K562 (cell line): ENCODE measurements at regions not wholly inside any gene's neighbourhood (a gene's known extent, or its start where the extent isn't known, plus 50 kb on each side); places are given as distances from the start of the nearest gene placed in this dataset.

Experiments used
- CBFB ChIP-seq: sonication (generic); formaldehyde crosslinking; IDR thresholded peaks from 2 replicates; pipeline ENCODE4 v1.4.0; 2020; ENCODE audit warnings: mild to moderate bottlenecking, missing genetic modification reagents
- CEBPG ChIP-seq, 3 experiments: fragments of 200-800 bp in 1 of 3; sonication (Bioruptor generic) in 1 of 3; sonication (generic) in 1 of 3; formaldehyde crosslinking in 1 of 3; IDR thresholded peaks in 2 of 3; conservative IDR thresholded peaks in 1 of 3; 2 replicates each; pipeline versions ENCODE4 v1.6.1 to v1.8.0; 2016 to 2022; ENCODE audit warnings: missing compliant biosample characterization in 2 of 3, missing genetic modification characterization in 2 of 3, mild to moderate bottlenecking in 1 of 3, missing genetic modification reagents in 1 of 3
- ELF2 ChIP-seq: fragments of 250-450 bp; sonication (Bioruptor Pico); IDR thresholded peaks from 2 replicates; pipeline ENCODE4 v1.5.0; 2021; ENCODE audit warnings: mild to moderate bottlenecking
- ELK1 ChIP-seq: sonication (generic); formaldehyde crosslinking; IDR thresholded peaks from 2 replicates; pipeline ENCODE4 v1.8.1; 2022; ENCODE audit warnings: missing genetic modification reagents
- HMGXB4 ChIP-seq: sonication (generic); formaldehyde crosslinking; IDR thresholded peaks from 2 replicates; pipeline ENCODE4 v1.8.1; 2023; ENCODE audit warnings: mild to moderate bottlenecking, missing genetic modification reagents
- MYC ChIP-seq, 2 experiments: fragments of 250-450 bp in 1 of 2; sonication (Bioruptor Pico) in 1 of 2; IDR thresholded peaks; 2 replicates each; pipeline versions ENCODE4 v1.5.1 to v1.6.1; 2012 to 2021; ENCODE audit warnings: low read depth in 2 of 2, borderline replicate concordance in 1 of 2, improper control_type of control experiment in 1 of 2, low read length in 1 of 2, mild to moderate bottlenecking in 1 of 2, moderate library complexity in 1 of 2
- NR0B1 ChIP-seq: fragments of 450-650 bp; IDR thresholded peaks from one replicate; pipeline ENCODE4 v1.6.1; 2018; ENCODE audit warnings: mild to moderate bottlenecking, moderate library complexity; ENCODE audit not compliant: partially characterized antibody
- RBFOX2 ChIP-seq: fragments of 200-400 bp; formaldehyde crosslinking; IDR thresholded peaks from 2 replicates; pipeline ENCODE4 v1.6.1; 2017; ENCODE audit warnings: low read depth, mild to moderate bottlenecking, low read length, moderate library complexity
- RBM17 ChIP-seq: fragments of 200-400 bp; formaldehyde crosslinking; IDR thresholded peaks from 2 replicates; pipeline ENCODE4 v1.6.1; 2017; ENCODE audit warnings: low read depth, mild to moderate bottlenecking, low read length, borderline replicate concordance
- SMAD4 ChIP-seq: fragments of 250-450 bp; sonication (Bioruptor Pico); conservative IDR thresholded peaks from 2 replicates; pipeline ENCODE4 v1.8.0; 2021; ENCODE audit warnings: inconsistent platforms, mild to moderate bottlenecking, moderate library complexity
- ZNF134 ChIP-seq: fragments of 250-450 bp; sonication (Bioruptor Pico); conservative IDR thresholded peaks from 2 replicates; pipeline ENCODE4 v1.4.0; 2020
- ZNF217 ChIP-seq: sonication (generic); formaldehyde crosslinking; IDR thresholded peaks from 2 replicates; pipeline ENCODE4 v1.8.0; 2022; ENCODE audit warnings: mild to moderate bottlenecking, missing genetic modification reagents
- ZNF707 ChIP-seq: fragments of 250-450 bp; sonication (Bioruptor Pico); conservative IDR thresholded peaks from 2 replicates; pipeline ENCODE4 v1.8.0; 2022; ENCODE audit warnings: inconsistent platforms, mild to moderate bottlenecking, moderate library complexity
- TF ChIP-seq, protein P1 (sequence below): fragments of 450-650 bp; IDR thresholded peaks from 2 replicates; pipeline ENCODE4 v1.6.1; 2017; ENCODE audit warnings: antibody characterized with exemption, mild to moderate bottlenecking
- TF ChIP-seq, protein P2 (sequence below): sonication (generic); formaldehyde crosslinking; IDR thresholded peaks from 2 replicates; pipeline ENCODE4 v1.8.0; 2022; ENCODE audit warnings: mild to moderate bottlenecking, missing genetic modification reagents

GRCh38 chr7:138363721-138364120 is 96.3 kb upstream of the TRIM24 start (continued):
- TF ChIP-seq HMGXB4, result no peak
- TF ChIP-seq ZNF217 (CRISPR knock-in tag), result no peak
- no peak for TF ChIP-seq RBFOX2
- TF ChIP-seq, protein P1, sequence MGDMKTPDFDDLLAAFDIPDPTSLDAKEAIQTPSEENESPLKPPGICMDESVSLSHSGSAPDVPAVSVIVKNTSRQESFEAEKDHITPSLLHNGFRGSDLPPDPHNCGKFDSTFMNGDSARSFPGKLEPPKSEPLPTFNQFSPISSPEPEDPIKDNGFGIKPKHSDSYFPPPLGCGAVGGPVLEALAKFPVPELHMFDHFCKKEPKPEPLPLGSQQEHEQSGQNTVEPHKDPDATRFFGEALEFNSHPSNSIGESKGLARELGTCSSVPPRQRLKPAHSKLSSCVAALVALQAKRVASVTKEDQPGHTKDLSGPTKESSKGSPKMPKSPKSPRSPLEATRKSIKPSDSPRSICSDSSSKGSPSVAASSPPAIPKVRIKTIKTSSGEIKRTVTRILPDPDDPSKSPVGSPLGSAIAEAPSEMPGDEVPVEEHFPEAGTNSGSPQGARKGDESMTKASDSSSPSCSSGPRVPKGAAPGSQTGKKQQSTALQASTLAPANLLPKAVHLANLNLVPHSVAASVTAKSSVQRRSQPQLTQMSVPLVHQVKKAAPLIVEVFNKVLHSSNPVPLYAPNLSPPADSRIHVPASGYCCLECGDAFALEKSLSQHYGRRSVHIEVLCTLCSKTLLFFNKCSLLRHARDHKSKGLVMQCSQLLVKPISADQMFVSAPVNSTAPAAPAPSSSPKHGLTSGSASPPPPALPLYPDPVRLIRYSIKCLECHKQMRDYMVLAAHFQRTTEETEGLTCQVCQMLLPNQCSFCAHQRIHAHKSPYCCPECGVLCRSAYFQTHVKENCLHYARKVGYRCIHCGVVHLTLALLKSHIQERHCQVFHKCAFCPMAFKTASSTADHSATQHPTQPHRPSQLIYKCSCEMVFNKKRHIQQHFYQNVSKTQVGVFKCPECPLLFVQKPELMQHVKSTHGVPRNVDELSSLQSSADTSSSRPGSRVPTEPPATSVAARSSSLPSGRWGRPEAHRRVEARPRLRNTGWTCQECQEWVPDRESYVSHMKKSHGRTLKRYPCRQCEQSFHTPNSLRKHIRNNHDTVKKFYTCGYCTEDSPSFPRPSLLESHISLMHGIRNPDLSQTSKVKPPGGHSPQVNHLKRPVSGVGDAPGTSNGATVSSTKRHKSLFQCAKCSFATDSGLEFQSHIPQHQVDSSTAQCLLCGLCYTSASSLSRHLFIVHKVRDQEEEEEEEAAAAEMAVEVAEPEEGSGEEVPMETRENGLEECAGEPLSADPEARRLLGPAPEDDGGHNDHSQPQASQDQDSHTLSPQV, result peak; percentile 97
- no peak for TF ChIP-seq NR0B1
- TF ChIP-seq, protein P2, sequence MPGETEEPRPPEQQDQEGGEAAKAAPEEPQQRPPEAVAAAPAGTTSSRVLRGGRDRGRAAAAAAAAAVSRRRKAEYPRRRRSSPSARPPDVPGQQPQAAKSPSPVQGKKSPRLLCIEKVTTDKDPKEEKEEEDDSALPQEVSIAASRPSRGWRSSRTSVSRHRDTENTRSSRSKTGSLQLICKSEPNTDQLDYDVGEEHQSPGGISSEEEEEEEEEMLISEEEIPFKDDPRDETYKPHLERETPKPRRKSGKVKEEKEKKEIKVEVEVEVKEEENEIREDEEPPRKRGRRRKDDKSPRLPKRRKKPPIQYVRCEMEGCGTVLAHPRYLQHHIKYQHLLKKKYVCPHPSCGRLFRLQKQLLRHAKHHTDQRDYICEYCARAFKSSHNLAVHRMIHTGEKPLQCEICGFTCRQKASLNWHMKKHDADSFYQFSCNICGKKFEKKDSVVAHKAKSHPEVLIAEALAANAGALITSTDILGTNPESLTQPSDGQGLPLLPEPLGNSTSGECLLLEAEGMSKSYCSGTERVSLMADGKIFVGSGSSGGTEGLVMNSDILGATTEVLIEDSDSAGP, result no peak
- peak; percentile 62 for TF ChIP-seq SMAD4 (CRISPR knock-in tag)
- TF ChIP-seq RBM17, result no peak
- TF ChIP-seq ZNF134, result no peak
- TF ChIP-seq ZNF707, result no peak
- no peak for TF ChIP-seq CBFB (CRISPR knock-in tag)
- no peak for TF ChIP-seq ELF2 (CRISPR knock-in tag)
- TF ChIP-seq CEBPG (CRISPR knock-in tag; IDR thresholded peaks at IDR 0.05), result no peak
- TF ChIP-seq CEBPG (tag; conservative IDR thresholded peaks at IDR 0.05 in 1 of 2, IDR thresholded peaks at IDR 0.05 in 1 of 2), result no peak
- TF ChIP-seq MYC (IDR thresholded peaks at IDR 0.05; ENCODE audit: low read depth, low read length), result no peak
- TF ChIP-seq MYC (CRISPR knock-in tag; IDR thresholded peaks at IDR 0.05; ENCODE audit: borderline replicate concordance, low read depth), result no peak
- TF ChIP-seq ELK1 (CRISPR knock-in tag), result no peak
